HG03103 (cell line): ENCODE measurements at regions not wholly inside any gene's neighbourhood (a gene's known extent, or its start where the extent isn't known, plus 50 kb on each side); places are given as distances from the start of the nearest gene placed in this dataset.
A peak's percentile ranks its signal among the peaks of the same experiment; 100 is the strongest.

Experiments used
- ATAC-seq: cut with Tn5 transposase; IDR thresholded peaks from one replicate; pipeline ENCODE4 v1.9.1; 2021; ENCODE audit warnings: low read depth; ENCODE audit not compliant: unreplicated experiment

DNA sequence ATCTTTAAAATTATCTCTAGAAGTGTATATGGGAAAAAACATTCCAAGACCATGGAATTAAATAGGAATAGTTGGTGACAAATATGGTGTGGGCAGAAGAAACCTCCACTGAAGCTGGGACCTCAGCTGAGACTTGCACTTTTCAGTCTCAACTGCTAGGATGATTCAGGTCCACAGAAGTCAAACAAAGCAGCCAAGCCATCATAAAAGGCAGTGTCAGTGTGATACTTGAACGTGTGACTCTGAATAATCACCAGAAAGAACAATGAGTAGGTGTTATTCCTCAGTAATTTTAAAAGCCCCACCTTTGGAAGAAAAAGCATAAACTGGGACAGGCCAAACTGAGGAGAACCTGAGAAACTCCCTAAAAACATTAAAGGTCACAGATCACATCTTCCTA, 90.7 kb downstream of the ZNF281 start:
- ATAC-seq, result no peak

DNA sequence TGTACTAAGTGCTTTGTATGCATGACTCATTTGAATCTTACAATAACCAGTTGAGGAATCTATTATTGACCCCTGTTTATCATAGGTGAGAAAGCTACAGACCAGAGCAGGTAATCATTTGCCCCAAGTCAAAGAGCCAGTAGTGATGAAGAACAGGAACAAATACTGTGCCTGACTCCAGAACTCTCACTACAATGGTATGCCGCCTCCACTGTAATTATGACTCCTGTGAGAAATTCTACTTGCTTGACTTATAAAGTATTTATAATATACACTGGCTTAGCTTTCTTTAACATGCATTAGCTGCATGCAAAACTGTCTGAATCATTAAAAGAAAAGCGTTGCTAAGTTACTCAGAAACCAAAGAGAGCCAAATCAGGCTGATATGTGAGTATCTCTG, 92.6 kb downstream of the ZNF281 start:
- no peak for ATAC-seq

DNA sequence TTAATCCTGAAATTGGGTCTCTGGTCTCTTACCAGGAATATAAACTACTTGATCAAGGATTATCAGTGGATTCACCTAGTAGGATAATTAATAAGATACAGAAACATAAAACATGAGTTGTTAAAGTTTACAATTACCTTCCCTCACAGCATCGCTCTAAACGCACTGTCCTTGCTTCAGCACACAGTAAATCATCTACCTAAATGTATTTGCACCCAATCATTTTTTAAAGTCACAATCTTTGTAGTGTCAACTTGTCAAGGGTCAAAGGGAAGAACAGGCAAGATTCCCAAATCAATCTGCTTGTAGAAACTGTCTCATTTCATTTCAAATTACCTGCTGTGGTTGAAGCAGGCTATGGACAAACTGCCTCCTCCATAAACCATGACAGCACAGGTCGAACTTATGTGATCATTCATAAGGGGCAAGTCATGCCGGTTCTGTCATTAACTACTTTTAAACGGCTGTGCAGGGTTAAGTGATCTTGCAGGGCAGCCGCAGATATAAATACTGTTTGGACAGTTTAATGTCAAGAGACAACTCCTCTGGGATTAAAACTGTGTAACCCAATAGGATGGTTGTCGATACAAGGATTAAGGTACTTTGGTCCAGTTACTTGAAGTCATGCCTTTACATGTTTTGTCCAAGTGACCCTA, 93.6 kb downstream of the ZNF281 start:
- no peak for ATAC-seq

DNA sequence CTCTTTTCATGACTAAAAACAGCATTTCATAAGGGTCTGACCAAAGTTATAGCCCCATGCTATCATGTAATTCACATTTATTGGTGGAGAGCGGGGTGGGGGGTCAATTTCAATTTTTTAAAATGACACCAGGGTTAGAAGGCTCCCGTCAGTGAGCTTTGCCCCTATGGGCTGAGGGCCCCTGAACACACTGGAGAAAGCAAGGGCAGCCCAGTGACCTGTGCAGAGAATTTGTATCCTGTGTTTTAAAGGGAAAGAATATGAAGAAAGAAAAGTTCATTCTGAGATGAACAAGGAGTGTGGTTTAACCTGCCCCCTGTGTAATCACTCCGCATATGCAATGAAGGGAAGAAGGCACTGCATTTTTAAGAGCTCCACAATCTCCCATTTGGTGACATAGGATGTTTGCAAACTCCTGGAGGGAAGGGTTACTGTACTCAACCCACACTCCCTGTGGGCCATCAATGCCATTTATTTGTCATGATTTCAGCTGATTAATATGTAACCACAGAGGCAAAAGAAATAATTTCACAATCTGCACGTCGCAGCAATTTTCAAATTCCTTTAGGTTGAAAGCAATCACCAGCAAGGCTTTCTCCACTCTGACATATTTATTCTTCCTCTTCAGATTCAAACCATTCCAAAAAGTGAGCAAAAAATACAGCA, 95.6 kb downstream of the ZNF281 start:
- no peak for ATAC-seq

DNA sequence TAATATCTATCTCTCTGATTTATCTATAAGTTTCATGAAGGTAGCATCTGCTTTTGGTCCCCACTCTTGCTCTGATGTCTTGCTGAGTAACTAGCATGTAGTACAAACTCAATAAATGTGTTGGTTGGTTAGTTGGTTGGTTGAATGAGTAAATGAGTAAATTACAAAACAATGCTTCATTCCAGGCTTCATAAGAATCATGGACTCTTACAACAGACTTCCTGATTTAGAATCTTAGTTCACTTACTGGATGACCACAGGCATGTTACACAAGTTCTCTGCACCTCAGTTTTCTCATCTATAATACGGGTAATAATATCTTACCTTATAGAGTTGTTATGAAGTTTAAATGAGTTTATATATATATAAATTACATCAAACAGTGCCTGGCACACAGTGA, 98.6 kb downstream of the ZNF281 start:
- ATAC-seq, result no peak

DNA sequence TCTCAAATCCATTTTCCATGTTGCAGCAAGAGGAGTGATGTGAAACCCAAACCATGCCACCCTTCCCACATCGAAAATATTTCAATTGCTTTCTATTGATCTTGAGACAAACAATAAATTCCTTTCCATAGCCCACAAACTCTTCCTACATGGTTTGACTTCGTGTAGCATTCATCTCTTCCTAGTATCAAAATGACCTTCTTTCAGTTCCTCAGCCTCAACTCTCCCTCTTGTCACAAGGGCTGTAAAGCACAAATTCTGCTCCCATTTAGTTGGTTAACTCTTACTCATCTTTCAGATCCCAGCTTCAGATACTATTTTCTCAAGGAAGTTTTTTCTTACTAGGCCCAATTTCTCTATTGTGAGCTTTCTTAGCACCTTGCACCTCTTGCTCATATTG, 99.0 kb downstream of the ZNF281 start:
- ATAC-seq, result no peak

DNA sequence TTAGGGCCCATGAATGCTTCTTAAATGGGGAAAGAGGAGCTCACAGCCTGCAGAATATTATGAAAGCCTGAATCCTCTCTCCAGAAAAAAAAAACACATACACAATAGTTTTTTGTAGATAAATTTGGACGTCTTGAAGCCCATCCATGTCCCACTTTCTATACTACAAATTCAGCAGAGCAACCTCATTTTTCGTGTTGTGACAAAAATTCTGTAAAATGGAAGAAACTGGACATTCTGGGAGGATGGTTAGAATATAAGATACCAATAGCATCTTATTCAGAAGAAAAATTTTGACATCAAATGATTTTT, 102.1 kb downstream of the ZNF281 start:
- ATAC-seq, result no peak

DNA sequence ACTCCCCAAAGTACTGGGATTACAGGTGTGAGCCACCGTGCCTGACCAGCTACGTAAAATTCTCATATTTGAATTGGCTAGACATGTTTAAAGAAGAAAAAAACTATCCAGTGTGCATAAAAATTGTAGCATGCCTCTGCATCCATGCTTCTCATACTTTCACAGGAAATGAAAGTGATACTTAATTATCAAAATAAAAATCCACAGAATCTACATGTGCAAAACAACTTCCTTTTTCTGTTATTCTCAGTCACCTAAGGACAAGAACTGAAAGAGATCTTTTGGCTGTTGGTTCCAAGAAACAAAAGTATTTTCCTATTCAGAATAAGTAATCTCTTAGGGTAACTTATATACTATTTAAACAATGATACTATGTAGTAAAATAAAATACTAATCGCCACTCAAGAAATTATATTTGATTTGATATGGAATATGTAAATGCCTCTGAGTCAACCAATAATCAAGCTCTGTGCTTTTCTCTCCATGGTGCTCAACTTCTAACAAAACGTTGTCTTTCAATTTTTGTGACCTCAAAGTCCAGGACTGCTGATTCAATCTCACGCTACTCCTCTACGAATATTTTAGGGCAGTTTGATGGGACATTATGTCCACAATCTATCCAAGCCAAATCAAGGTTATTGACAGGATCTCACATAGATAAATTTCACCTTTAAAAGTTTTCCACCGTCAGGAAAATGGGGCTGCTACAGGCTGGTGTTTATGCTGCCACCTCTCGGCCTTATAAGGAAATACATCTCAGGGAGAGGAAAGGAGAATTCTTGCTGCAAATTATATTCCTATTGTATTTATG, 102.7 kb downstream of the ZNF281 start:
- ATAC-seq, result no peak

DNA sequence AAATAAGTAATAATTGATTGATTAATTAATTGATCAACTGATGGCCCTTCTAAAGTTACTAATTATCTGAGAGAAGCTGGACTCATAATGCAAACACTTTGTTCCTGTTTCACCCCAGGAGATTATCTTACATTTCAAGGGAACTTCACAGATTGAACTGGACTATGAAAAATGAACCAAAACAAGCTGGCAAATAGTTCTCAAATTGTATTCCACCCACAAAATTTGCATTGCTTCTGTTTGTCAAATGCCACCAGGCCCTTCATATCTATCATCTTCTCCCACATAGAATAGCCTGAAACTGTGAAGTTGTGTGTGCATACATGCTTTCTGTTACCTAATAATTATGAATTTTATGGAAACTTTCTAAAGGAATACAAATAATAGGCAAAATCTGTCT, 104.0 kb downstream of the ZNF281 start:
- ATAC-seq, result no peak

DNA sequence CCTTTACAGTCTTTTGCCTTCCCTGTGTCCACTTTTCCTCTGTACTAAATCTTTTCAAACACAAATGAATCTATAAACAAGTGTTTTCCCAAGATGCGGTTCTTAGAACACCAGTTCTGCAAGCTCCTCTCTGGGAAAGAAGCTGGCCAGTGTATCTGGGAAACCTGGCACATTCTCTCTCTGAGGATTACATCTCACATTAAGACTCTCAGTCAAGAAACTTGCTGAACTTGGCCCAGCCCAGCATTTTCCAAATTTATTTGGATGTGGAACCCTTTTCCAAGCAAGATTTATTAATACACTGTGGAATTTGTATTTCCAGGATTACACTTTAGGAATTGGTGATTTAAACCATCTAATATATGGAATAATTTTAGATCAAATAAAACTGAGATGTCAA, 105.7 kb downstream of the ZNF281 start:
- no peak for ATAC-seq

DNA sequence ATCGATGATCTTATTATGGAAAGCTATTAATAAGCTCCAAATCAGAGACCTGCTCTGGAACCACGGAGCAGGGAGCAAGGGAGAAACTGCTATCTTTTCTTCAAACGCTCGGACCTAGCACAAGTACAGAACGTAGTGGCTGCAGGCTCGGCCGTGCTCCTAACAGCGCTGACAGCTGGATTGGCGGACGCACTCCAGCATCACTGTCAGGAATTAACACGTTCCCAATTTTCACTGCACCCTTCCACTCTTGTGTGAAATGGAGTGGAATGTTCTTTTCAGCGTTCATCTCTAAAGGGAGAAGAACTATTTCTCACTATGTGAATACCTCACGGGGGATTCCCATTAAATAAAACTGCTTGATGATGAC, 106.9 kb downstream of the ZNF281 start:
- ATAC-seq, result no peak

DNA sequence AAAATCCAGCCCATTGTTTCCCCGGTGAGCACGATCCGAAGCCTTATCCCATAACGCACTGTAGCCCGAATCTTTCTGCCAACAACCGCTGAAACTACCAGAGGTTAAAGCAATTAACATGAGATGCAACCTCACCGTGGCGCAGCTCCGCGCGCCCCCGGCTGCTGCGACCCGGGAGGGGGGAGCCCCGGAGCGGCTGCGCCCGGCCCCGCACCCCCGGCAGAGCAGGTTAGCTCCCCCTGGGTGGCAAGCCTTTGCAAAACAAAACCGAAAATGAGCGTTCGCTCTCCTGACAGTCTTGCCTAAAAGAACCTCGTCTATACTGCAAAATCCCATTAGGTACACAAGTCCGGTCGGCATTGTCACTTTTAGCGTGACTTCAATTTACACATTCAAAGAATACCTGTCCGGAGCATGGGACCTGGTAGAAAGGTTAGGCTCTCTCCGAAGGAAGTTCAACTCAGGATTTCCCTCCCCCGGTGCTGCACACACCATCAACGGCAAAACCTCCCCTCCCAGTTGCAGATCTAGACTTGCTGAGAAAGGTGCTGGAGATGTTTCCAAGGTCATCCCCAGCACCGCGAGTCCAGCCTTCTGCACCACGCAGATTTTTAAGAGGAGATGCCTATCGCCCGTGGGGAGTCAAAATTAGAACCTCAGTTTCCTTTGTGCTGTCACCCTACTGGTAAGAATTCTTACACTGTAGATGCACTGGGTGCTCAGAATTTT, 107.5 kb downstream of the ZNF281 start:
- peak; percentile 41 for ATAC-seq

DNA sequence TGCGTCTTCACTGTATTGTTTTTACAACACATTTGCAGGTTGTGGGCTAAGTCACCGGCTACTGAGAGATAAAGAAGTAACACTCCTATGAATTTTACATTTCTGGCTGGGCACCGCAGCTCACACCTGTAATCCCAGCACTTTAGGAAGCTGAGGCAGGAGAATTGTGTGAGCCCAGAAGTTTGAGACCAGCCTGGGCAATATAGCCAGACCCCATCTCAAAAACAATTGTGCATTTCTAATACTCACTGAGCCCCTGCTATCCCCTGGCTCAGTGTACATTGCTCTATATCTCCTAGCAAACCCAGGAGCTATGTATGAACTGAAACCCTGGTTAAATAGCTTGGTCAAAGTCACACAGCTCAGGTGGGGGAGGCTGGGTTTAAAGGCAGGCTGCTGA, 108.7 kb downstream of the ZNF281 start:
- ATAC-seq, result no peak

DNA sequence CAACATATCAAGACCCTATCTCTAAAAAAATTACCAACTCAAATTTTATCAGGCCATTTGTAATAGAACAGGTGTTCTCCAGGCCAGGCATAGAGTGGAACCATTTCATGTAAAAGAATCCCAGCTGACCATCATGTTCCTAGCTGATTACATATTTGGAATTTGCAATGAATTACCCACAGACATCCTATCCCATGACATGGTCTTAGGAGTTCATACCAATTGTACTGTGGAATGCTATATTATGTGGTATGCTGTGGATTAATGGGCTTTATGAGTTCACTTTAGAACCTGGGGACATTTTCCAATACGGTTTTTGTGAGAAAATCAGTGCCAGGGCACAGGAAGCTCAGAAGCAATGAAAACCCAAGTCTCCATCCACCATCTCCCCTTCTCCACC, 110.3 kb downstream of the ZNF281 start:
- no peak for ATAC-seq

DNA sequence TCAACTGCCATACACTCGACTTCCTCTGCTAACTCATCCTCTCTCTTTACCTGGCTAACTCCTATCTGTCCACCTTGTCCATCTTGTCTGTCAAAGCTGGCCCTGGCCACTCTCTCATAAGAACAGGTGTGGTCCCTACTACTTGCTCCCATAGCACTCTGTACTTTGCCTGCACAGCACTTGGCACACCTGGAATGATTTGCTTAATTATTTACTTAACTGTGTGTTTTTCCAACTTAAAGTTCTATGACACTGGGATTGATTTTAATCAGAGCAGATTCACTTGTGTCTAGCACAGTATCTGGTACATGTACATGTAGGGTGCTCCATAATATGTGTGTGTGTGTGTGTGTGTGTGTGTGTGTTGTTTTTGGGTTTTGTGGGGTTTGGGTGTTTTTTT, 111.6 kb downstream of the ZNF281 start:
- no peak for ATAC-seq

DNA sequence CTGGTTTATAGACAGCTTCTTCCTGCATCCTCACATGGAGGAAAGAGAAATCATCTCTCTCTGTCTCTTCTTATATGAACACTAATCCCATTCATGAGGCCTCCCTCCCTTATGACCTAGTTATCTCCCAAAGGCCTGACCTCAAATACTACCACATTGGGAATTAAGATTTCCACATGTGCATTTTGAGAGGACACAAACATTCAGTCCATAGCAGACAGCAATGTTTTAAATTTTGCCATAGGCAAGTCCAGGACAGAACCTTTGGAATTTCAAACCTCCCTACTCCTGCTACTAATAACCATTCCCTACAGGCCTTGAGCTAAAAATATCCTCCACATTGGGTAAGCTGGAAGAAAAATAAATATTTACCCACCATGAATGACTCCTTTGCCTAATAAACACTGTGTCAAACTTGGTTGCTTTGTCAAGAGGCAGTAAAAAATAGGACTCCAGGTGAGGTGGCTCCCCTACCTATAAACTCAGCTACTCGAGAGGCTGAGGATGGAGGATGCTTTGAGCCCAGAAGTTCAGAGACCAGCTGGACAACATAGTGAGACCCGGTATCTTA, 113.7 kb downstream of the ZNF281 start:
- no peak for ATAC-seq

DNA sequence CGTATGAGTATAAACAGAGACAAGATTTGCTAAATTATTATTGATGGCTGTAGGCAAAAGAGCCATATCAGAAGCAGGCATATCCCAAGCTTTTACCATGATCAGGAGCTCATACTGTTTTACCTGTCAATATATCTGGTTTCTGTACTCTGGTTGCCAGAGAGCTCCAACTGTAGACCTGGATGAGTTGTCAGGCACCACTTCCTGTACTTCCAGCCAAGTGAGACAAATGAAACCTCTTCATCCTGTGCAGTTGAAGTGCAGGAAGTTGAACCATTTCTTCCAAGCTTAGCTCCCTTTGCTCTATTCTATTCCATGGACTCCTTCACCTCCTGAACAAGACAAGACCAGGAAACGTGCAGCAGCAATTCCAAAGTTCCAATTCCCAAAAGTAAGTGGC, 115.6 kb downstream of the ZNF281 start:
- no peak for ATAC-seq

DNA sequence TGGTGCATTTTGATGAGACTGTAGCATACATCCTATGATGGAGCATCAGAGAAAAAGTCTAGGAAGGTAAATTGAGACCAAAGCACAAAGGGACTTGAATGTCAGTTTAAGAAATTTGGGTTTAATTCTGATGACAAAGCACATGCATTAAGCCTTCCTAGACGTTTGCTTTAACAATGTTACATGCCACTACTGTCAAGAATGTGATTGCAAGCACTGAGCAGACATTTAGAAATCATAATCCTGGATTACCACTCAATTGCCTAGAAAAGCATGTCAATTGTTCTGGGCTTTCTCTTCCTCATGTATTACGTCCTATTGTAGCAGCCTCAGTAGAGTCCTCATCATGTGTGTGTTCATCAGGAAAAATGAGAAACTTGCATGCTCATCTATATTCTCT, 117.1 kb downstream of the ZNF281 start:
- ATAC-seq, result no peak

DNA sequence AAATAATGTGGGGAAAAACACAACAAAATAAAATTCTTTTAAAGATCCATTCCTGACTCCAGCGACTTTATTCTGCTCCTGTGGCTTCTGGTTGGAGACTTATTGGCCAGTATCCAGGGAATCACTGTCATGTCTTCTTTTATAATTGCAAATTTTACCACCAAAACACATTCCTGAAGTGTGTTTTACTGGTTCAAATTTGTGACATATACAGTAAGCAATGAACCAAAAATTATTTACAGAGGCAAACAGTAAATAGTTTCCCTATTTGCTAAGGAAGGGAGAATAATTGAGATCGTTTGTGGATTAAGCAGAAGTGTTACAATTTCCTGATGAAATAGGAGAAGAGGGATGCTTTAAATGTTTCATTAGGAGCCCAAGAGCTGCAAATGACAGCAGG, 118.7 kb downstream of the ZNF281 start:
- no peak for ATAC-seq

DNA sequence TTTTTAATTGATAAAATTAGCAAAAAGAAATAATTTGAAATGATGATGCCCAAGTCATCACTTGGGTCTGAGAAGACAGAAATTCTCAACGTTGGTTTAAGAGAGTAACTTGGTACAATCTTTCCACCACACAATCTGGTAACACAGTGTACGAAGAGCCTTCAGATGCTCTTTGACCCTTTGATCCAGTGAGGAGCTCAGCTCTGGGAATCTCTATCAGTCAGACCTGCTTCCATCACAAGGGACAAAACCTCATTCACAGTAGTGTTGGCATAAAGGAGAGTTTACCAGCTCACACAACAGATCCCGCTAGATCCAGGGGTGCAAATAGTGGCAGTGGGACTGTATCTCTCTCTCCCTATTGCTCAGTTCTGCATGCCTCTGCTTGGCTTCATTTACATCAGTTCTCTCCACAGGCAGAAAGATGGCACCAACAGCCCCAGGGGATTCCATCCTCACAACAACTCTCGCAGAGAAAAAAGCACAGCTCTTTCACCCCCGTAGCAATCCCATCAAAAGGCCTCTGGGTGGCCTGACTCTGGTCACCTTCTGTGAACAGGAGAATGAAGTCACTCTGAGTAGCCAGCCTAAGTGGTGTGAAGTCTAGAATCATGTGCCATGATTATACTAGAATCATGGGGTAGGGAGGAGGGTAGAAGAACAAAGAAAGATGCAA, 119.7 kb downstream of the ZNF281 start:
- ATAC-seq, result no peak

DNA sequence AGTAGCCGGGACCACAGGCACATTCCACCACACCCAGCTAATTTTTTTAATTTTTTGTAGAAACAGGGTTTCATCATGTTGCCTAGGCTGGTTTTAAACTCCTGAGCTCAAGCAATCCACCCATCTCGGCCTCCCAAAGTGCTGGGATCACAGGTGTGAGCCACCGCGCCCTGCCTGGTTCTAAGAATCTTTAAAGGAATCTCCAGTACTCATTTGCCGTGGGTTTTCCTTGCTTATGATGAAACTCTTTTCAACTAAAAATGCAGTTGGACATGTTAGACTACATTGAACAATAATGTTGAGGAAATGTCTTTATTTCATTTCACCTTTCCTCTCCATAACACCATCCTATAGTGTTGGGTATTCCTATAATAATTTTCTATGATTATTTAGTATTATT, 121.6 kb downstream of the ZNF281 start:
- no peak for ATAC-seq
